Tibial nerve (tissue), 4 donors: ENCODE measurements at regions not wholly inside any gene's neighbourhood (a gene's known extent, or its start where the extent isn't known, plus 50 kb on each side); places are given as distances from the start of the nearest gene placed in this dataset.

ENCODE experiments used
- CTCF ChIP-seq, 5 experiments: fragments of 200-600 bp in 3 of 5; fragments of 450-650 bp in 2 of 5; sonication (generic) in 3 of 5; IDR thresholded peaks; one replicate each; pipeline ENCODE4 v1.5.1; 2016 to 2019; ENCODE audit warnings: antibody characterized with exemption in 5 of 5, mild to moderate bottlenecking in 3 of 5, moderate library complexity in 2 of 5
- EP300 ChIP-seq, 2 donors: sonication (generic); formaldehyde crosslinking; IDR thresholded peaks; one replicate each; pipeline ENCODE4 v1.6.1; 2017; ENCODE audit warnings: antibody characterized with exemption in 2 of 2, mild to moderate bottlenecking in 1 of 2

GRCh38 chr17:77450742-77451244 lies 310.0 kb downstream of the SEC14L1 start:
- TF ChIP-seq CTCF (IDR thresholded peaks at IDR 0.05) (no peak), EP300 (IDR thresholded peaks at IDR 0.05) (no peak)
